HG02642 (cell line): ENCODE measurements at regions not wholly inside any gene's neighbourhood (a gene's known extent, or its start where the extent isn't known, plus 50 kb on each side); places are given as distances from the start of the nearest gene placed in this dataset.
"Not testable (repeated sequence)": the region's sequence is repeated elsewhere in the genome, so short reads cannot be mapped to it uniquely, and the experiment has no call there.

Experiments used
- ATAC-seq: cut with Tn5 transposase; IDR thresholded peaks from one replicate; pipeline ENCODE4 v1.9.1; 2021; ENCODE audit warnings: mild to moderate bottlenecking; ENCODE audit not compliant: unreplicated experiment, poor library complexity

DNA sequence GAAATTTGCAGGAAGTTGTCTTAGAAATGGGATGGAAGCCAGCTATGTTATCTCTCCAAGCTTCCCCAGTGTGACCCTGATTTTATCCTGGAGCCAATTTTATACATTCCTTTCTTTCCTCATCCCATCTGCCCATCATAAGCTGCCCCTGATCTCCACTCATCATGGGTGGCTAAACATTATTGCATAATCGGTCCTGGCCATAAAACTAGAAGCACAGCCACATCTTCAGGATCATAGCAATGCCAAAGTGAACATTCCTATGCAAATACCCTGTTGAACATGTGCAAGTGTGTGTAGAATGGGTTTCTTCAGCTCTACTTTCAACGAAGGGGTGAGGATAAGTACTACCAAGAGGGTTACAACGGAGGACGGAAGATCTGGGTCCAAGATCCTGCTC lies 50.6 kb upstream of the COG2 start:
- ATAC-seq, result no peak

- ATAC-seq, result no peak
Observed at GRCh38 chr1:230589951-230590350, 52.3 kb upstream of the COG2 start.

- no peak for ATAC-seq
Observed at GRCh38 chr1:230588323-230588746, 53.9 kb upstream of the COG2 start.

DNA sequence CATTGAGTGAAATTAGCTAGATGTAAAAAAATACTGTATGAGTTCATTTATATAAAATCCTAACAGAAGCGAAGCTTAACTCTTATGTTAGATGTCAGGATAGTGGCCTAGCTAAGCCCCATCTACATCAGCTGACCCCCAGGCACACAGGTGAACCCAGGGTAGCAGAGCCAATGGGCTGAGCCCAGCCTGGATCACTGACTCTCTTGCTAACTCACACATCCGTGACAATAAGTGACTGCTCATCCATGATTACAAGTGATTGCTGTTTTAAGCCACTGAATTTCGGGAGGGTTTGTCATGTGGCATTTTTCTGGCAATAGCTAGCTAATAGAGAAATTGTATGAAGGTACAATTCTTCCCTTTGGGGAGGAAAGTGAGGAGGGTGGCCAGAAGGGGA lies 55.2 kb upstream of the COG2 start:
- ATAC-seq, result no peak

DNA sequence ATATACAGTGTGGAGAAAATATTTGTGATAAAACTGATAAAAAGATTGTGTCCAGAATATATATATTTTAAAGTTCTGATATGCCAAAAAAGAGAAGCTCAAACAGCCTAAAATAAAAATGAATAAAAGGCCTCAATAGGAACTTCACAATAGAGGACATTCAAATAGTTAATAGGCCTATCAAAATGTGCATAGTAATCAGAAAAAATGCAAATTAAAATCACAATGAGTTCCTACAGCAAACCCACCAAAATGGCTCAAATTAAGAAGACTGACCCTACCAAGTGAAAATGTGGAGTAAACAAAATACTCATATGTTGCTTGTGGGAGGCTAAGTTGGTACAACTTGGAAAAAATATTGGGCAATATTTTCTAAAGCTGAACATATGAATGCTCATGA lies 57.6 kb upstream of the COG2 start:
- ATAC-seq, result no peak

DNA sequence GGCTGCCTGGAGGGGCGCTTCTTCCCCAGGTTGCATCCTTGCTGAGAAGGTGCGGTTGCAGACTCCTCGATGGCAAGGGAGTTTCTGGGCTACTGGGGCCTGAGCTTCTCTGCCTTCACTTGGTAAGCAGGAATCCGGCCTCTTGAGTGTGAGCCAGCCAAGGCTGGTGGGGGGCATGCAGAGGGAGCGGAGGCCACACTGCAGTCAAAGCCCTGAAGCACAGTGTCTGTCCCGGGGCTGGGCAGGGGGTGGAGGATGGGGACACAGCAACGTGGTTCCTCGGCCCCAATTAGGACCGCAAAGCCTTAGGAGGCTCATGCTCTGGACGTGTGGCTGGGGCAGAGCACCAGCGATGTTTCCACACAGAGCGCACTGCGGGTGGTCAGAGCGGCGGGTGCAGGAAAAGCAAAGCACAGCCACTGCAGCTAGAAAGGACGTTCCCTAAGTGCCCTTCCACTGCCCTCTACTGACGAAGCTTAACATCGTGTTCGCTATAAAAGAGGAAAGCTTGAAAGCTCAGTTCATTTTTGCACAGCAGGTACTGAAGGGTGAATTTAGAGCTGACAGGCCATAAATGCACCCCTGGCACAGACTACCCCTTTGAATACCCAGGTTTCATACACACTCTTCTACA lies 60.7 kb upstream of the COG2 start:
- no peak for ATAC-seq

DNA sequence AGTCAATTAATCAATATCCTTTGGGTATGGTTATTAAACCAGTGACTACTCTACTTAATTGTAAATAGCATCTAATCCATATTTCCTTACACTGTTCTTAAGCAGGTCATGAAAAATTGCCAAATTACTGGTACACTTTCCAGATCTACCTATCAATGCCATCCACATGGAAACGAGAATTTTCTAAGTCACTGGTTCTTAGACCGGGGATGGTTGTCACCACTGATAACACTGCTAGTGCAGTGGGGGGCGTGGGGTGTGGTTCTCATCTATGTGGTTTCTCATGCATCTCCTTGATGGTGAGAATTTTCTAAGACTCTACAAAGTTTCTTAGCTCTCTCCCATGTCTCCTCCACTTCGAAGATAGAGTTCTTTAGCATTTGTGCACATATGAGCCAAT lies 63.7 kb upstream of the COG2 start:
- ATAC-seq, result no peak

GRCh38 chr1:230577537-230577936 lies 64.7 kb upstream of the COG2 start:
- ATAC-seq, result no peak

- ATAC-seq, result no peak
Observed at GRCh38 chr1:230575886-230576500, 66.3 kb upstream of the COG2 start.

GRCh38 chr1:230574502-230574901 lies 67.8 kb upstream of the COG2 start:
- no peak for ATAC-seq

DNA sequence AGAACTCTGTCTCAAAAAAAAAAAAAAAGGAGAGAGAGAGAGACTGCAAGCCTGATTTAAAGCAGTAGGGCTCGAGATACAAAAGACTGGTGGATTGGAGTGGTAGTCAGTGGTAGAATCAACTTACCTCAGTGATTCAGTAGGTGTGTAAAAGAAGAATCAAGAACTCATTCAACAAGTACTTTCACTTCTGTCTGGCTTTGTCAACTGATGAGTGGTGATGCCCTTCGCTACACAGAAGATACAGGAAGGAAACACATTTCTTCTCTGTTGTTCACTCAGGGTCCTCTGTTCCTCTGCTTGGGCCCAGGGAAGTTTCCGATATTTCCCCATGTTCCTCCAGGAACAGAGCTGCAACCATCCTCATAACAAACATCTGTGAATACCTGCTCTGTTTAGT lies 68.6 kb upstream of the COG2 start:
- ATAC-seq, result no peak

GRCh38 chr1:230572121-230573105 lies 69.9 kb upstream of the COG2 start:
- no peak for ATAC-seq

- ATAC-seq, result no peak
Observed at GRCh38 chr1:230570724-230571360, 71.4 kb upstream of the COG2 start.

DNA sequence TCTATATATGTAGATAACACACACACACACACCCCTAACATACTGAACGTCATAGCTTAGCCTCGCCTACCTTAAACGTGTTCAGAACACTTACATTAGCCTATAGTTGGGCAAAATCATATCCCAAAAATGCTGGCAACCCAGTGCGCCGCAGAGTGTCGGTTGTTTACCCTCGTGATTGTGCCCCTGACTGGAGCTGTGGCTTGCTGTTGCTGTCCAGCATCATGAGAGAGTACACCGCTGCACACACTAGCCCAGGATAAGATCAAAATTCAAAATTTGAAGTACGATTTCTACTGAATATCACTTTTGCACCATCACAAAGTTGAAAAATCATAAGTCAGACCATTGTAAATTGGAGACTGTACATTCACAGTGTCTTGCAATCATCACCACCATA lies 73.1 kb upstream of the COG2 start:
- no peak for ATAC-seq

DNA sequence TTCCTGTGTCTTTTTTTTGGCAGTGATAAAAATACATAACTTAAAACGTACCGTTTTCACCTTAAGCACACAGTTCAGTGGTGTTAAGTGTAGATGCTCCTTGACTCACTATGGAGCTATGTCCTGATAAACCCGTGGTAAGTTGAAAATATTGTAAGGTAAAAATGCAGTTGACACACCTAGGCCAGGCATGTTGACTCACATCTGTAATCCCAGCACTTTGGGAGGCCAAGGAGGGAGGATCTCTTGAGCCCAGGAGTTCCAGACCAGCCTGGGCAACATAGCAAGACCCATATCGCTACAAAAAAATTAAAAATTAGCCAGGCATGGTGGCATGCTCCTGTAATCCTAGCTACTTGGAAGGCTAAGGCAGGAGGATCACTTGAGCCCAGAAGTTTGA lies 73.6 kb upstream of the COG2 start:
- ATAC-seq, result no peak

DNA sequence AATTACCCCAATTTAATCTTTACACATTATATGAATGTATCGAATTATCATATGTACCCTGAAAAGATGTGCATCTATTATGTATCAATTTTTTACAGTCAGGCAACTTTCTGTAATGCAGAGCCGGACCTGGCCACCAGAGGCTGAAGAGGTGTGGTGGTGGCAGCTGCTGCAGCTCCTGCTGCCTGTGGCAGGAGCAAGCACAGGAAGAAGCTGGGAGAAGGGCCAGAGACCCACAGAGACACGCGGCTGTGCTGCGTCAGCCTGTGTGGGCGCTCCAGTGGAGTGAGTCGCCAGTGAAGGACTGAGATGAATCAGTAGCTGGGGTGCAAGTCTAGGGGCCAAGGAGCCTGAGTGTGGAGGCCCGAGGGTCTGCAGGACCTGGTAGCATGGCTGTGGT lies 74.3 kb upstream of the COG2 start:
- no peak for ATAC-seq

- ATAC-seq, result no peak
Observed at GRCh38 chr1:230567221-230567575, 75.1 kb upstream of the COG2 start.

DNA sequence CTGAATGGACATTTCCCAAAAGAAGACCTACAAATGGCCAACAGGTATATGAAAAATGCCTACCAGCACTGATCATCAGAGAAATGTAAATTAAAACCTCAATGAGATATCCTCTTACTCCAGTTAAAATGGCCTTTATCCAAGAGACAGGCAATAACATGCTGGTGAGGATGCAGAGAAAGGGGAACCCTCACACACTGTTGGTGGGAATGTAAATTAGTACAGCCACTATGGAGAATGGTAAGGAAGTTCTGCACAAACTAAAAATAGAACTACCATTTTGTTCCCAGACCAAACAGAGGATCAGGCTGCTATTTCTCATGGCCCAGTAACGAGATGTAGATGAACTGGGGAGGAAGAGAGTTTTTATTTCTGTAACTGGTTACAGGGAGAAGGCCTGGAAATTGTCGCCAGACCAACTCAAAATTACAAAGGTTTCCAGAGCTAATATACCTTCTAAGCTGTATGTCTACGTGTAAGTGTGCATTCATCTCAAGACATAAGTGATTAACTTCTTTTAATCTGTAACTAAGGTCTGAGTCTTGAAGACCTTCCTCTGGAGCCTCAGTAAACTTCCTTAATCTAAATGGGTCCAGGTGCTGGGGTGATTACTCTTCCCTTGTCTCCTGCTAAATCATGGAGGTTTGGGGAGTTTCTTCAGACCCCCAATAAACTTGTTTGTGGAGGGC lies 75.6 kb upstream of the COG2 start:
- ATAC-seq, result not testable (repeated sequence)

DNA sequence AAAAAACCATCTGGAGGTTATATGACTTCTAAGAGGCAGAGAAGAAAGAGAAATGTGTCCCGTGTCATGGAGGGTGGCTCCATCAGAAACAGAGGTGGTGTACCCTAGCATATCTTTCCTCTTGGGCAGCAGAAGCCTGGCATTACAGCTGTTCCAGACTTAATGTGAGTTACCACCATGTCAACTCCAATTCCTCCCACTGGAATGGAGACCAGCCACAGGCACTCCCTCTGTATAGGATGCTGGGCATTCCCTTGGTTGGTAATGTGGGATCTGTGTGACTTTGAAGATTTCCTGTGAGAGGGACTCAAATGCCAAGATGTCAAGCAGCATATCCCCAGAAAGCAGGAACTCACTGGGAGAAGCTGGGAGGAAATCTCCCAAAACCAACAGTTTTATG lies 77.1 kb upstream of the COG2 start:
- ATAC-seq, result no peak

DNA sequence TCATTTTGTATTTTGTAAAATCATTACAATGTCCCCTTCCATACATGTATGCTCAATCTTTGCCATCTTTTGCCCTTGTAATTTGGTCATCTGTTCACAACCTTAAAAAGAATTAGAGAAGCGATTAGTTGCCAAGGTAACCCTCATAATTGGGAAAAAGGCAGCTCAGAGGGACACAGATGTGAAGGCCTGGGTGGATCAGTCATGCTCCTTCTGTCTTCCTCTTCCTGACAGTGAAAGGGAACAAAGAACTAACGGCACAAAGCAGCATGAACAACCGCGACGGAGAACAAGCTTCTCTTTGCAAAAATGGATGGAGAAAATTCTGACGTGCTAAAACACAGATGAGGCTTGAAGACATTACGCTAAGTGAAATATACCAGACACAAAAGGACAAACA lies 78.7 kb upstream of the COG2 start:
- no peak for ATAC-seq
